ENCODE measurements at regions not wholly inside any gene's neighbourhood (a gene's known extent, or its start where the extent isn't known, plus 50 kb on each side); places are given as distances from the start of the nearest gene placed in this dataset.

- TF ChIP-seq CTCF (optimal IDR thresholded peaks at IDR 0.05 in 1 of 3, IDR thresholded peaks at IDR 0.05 in 1 of 3, conservative IDR thresholded peaks at IDR 0.05 in 1 of 3; ENCODE audit: extremely low read depth in 1 of 3, insufficient read depth in 2 of 3, low read length in 3 of 3): no peak
- no peak for TF ChIP-seq EZH2 (IDR thresholded peaks at IDR 0.05; ENCODE audit: low read length)
Measured at GRCh38 chr17:52732841-52733240, 574.3 kb upstream of the CA10 start.
